HS-5 (cell line): ENCODE measurements at regions not wholly inside any gene's neighbourhood (a gene's known extent, or its start where the extent isn't known, plus 50 kb on each side); places are given as distances from the start of the nearest gene placed in this dataset.
A peak's percentile ranks its signal among the peaks of the same experiment; 100 is the strongest.
"Not testable (repeated sequence)": the region's sequence is repeated elsewhere in the genome, so short reads cannot be mapped to it uniquely, and the experiment has no call there.

Experiments used
- DNase-seq: peaks from one replicate; pipeline ENCODE4 v3.0.0-alpha.2; 2012; ENCODE audit warnings: low read depth

DNA sequence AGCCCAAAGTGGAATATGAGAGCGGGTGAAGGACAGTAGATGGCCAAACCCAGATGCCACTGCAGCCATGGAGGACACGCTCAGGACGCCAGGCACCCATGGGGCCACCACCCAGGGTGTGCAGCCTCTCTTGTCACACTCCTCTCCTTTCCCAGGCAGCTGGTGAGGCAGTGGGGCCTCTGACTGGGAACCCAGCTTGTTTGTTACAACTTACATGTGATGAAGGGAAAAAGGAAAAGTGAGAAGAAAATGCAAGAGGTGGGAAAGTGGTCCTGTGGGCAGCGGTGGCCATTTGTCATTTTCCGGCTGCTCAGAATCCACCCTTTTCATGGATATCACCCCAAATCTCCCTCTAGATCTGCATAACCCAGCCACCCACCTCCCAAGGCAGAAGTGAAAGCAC is 62.7 kb upstream of the UNC5A start:
- no peak for DNase-seq

- DNase-seq, result no peak
Measured at GRCh38 chr5:176748073-176748966, 62.0 kb upstream of the UNC5A start.

GRCh38 chr5:176748967-176749935 is 61.1 kb upstream of the UNC5A start:
- DNase-seq, result no peak

DNA sequence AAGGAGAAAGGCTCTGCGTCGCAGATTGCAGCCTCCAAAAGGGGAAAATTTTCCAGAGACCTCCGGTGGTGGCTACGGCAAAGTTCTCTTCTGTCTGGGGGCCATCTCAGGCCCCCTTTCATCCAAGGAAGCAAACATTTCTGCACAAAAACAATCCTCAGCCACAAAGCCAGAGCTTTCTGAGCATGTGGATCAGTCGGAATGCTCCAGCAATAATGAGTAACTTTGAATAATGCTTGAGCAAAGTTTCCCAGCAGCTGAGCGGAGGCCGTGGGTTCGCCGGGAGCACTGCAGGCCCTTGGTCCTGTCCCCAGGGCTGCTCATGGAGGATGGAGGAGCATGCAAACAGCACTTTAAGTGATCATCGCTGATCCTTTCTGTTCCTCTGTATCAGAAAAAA is 60.2 kb upstream of the UNC5A start:
- no peak for DNase-seq

GRCh38 chr5:176754376-176754973 is 55.9 kb upstream of the UNC5A start:
- DNase-seq, result peak; percentile 68

DNA sequence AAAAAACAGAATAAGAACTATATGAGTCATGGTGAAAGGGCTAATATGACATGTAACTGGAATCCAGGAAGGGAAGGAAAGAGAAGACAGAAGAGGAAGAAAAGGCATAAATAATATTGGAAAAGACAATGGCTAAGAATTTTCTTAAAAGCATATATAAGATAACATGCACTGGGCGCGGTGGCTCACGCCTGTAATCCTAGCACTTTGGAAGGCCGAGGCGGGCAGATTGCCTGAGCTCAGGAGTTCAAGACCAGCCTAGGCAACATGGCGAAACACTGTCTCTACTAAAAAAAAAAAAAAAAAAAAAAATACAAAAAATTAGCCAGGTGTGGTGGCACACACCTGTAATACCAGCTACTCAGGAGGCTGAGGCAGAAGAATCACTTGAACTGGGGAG is 54.8 kb upstream of the UNC5A start:
- not testable (repeated sequence) for DNase-seq

DNA sequence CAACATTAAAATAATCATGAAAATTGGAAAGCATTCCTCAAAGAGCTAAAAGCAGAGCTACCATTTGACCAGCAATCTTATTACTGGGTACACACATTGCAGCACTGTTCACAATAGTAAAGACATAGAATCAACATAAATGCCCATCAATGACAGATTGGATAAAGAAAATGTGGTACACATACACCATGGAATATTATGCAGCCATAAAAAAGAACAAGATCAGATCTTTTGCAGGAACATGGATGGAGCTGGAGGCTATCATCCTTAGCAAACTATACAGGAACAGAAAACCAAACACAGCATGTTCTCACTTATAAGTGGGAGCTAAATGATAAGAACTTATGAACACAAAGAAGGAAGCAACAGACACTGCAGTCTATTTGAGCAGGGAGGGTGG is 52.8 kb upstream of the UNC5A start:
- not testable (repeated sequence) for DNase-seq
